ENCODE measurements at regions not wholly inside any gene's neighbourhood (a gene's known extent, or its start where the extent isn't known, plus 50 kb on each side); places are given as distances from the start of the nearest gene placed in this dataset.

- TF ChIP-seq REST (IDR thresholded peaks at IDR 0.05; ENCODE audit: borderline replicate concordance) (no peak), CTCF (IDR thresholded peaks at IDR 0.05; ENCODE audit: poor library complexity, severe bottlenecking) (no peak), EZH2 (IDR thresholded peaks at IDR 0.05; ENCODE audit: borderline replicate concordance, insufficient read depth, low read length, poor library complexity, severe bottlenecking) (no peak), EP300 (conservative IDR thresholded peaks at IDR 0.05; ENCODE audit: poor library complexity, severe bottlenecking) (no peak), TAF1 (IDR thresholded peaks at IDR 0.05; ENCODE audit: low read depth) (no peak), POLR2AphosphoS5 (IDR thresholded peaks at IDR 0.05) (no peak), RAD21 (conservative IDR thresholded peaks at IDR 0.05) (no peak), SMC3 (conservative IDR thresholded peaks at IDR 0.05; ENCODE audit: poor library complexity) (no peak)
Observed at GRCh38 chr2:220469201-220469600, 841.8 kb downstream of the SLC4A3 start.
